HG03103 (cell line): ENCODE measurements at regions not wholly inside any gene's neighbourhood (a gene's known extent, or its start where the extent isn't known, plus 50 kb on each side); places are given as distances from the start of the nearest gene placed in this dataset.

Experiments
- ATAC-seq: cut with Tn5 transposase; IDR thresholded peaks from one replicate; pipeline ENCODE4 v1.9.1; 2021; ENCODE audit warnings: low read depth; ENCODE audit not compliant: unreplicated experiment

DNA sequence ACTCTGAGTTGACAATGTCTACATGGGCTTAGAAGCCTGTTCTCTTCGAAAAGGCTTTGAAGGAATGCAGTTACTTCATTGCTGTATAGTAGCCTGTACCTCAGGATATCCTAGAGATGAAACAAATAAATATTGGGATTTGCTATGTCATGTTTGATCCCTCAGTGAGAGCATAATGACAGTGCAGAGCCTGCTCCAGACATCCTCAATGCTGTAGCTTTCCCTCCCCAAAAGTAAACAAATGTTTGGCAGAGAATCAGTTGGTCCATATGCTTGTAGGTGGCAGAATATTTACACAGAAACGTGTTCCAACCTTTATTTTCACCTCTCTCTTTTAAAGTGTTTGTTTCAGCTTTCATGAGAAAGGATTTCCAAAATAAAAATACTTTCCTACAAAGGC, 515.3 kb upstream of the SGCG start:
- ATAC-seq: no peak

DNA sequence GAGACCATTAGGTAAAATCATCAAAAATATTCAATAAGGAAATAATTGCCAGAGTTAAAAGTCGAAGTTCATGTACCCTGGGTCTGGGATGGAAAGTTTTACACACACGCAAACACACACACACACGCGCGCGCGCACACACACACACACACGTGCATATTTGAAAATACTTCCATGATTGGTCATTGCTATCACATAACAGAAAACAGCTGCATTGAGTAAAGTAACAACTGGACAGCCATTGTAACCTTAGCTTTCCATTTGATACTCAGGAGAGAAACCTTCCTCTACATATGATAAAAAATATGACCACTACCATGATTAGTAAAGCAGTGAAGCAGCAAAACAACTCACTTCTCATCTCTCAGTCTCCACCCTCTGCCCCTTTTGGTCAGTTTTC, 490.0 kb upstream of the SGCG start:
- ATAC-seq: no peak

DNA sequence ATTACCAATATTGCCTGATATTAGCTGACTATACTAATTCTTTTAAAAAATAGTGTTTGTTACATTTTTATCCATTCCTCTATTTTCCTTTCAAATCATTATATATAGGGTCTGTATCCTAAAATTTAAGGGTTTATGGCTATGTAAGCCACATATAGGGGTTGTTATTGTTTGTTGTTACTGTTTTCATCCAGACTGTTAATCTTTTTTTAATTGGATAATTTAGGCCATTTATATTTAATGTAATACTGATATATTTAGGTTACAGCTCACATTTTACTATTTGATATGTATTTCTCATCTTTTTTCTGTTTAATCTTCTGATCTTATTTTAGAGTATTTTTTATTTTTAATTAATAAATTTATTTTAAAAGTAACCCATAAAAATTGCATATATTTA, 487.1 kb upstream of the SGCG start:
- ATAC-seq: no peak

- ATAC-seq: no peak
Measured at GRCh38 chr13:22696433-22696832, 484.3 kb upstream of the SGCG start.

DNA sequence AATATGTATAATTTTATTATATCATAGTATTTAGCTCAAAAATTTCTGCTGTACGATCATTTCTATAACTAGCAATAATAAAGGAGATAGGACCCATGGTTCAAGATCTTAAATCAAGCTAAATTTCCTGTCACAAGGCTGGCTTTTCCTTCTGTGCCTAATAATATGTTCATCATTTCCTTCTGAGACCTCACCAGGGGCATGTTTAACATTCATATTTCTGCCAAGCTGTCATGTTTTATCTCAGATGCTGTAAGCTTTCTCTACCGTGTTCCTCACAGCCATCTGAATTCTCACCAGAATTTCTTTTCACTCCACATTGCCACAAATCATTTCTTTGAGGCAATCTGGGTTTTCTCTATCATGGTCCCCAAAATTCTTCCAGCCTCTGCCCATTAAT, 482.3 kb upstream of the SGCG start:
- no peak for ATAC-seq

DNA sequence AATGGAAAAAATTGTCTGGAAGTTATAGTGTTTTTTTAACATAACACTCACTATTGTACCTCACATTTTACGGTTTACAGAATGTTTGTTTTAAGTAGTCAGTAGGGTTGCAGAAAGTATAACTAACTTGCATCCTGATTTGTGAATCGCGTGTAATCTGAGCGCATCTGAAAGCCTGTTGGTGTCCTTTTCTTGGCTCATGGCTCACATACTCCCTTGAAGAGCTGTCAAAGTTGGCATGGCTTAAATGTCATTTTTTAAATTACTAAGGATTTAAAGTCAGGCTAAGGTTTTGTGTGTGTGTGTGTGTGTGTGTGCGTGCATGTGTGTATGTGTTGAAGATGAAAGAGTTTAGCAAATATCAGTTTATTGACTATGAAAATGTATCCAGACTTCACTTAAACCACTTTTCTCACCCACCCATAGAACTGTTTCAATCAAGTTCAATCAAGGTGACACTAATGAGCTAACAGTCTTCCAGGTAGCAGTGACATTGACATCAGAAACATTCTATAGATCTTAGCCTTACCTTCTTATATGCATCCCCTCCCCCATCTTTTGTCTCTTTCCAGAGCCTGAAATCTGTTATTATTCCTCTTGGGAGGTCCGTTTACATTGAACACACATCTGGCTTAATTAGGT, 480.4 kb upstream of the SGCG start:
- ATAC-seq: no peak

- no peak for ATAC-seq
Measured at GRCh38 chr13:22703601-22704209, 477.1 kb upstream of the SGCG start.

DNA sequence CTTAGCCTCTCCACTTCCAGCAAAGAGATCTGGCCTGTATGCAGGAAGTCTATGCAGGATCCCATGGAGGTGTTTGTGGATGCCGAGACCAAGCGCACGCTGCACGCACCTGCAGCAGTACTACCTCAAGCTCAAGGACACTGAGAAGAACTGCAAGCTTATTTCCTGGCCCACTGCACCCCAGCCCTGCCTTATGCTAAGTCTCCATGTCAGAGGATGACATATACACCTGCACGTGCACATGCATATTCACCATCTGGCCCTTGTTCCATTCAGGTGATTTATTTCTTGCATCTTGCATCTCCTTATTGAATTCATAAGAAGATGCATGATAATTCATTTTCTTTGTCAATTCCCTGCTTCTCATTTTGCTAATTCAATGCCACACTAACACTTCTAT, 472.8 kb upstream of the SGCG start:
- no peak for ATAC-seq

DNA sequence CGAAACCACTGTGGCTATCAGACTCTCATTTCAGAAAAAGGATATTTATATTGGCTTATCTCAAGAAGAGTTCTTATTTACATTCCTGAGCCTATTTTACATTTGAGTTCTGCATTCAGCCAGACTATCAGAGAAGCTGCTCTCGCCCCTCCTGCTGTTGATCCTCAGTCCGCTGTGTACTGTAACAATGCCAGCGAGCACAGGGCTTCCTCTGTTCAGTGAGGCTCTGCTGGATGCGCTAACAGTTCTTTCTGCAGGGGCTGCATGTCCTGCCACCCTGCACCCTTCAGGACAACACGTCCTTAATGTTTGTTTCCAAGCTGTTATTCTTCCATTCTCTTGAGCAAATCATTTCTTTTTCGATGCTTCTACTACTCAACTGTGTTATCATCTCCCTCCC, 463.7 kb upstream of the SGCG start:
- ATAC-seq: no peak

DNA sequence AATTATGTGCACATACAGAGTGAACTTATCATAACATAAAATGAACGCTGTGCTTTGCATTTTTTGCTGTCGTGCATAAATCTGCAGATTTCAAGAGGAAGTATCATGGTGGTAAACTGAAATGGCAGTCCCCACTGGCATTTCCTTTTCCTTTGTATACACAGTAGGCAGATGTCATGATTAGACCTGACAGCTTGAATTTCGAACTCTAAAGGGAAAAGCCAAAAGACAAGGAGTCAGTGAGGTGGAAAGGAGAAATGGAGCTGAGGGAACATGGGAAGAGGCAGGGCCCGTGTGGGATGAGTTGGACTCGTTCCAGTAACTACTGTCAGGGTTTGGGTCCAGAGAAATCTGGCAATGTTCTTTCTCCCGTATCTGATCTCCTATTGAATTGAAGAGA, 454.1 kb upstream of the SGCG start:
- no peak for ATAC-seq

DNA sequence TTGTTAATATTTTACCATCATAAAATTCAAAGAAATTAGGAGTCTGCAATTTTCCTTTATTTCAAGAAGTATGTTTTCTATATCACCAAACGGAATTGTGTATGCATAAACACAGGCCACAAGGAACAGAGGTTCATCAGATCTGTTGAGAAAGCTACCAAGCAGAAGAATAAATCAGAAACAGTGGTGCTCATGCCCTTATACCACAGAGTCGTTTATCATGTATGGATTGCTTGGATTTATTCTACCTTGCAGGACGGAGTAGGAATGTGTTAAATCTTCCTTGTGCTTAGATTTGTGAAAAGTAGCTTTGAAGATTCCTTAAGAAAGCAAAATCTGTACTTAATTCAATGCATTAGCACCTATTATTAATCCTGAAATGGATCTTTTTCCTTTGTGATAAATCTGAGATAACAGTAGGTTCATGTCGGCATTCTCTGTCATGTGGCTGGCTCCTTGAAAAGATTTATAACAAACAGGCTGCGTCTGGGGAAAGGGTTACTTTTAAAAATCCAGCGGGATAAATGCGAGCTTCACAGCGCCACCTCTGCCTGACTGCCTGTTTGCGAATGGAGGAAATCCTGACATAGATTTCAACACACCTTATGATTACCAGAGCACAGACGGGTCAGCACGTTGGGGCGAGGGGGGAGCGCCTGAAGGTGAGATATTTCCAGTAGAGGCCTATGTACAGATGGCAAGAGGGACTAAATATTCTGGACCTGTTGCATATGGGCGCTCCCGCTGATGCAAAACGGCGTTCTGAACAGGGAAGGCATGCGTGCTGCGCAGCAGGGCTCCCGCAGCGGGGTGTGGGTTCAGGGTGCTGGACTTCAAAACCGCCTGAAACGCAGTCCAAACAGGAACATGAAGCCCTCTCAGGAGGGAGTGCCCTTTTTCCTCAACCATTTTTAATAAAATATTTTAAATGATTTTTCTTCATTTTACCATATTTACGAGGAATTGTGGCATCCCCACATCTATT, 445.5 kb upstream of the SGCG start:
- ATAC-seq: no peak

DNA sequence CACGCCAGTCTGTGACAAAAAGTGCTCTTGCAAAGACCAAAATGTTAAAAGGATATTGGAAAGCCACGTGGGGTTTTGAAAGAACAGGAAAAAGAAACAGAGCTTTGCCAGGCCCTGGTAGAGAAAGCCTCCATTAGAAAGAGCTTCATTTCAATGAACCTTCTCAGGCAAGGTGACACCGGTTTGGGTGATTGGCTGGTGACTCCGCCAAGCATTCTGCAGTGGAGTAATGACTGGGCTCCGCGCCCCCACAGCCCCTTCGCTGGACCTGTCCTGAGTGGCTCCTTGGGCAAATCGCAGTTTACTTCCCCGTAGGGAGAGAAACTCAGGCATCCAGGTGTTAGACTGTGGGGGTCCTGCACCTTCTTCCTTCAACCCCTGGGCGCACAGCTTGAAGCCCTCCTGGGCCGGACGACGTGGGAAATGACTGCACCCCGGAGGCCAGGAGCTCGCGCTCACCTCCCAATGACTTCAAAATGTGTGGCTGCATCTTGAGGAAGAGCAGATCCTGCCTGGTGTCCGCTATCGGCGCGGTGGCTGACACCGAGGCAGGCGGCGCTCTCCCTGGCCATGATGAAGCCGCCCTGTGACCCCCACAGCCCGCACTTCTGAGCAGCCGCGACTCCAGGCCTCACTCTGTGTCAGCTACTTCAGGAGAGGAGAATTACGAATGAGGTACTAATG, 444.6 kb upstream of the SGCG start:
- ATAC-seq: no peak

DNA sequence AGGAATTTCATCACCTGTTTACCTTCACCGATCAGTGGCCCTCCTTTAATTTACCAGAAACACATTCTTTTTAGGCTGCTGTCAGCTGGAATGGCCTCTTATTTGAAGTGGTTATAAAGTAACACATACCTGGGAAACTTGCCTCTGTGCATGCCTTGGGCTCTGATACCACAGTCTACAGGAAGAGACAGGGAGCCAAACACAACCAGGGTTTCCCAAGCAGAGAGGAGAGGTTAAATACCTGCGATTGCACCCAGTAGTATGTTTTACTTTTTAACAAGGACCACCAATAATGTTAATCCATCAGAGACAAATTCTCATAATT, 444.0 kb upstream of the SGCG start:
- ATAC-seq: no peak

DNA sequence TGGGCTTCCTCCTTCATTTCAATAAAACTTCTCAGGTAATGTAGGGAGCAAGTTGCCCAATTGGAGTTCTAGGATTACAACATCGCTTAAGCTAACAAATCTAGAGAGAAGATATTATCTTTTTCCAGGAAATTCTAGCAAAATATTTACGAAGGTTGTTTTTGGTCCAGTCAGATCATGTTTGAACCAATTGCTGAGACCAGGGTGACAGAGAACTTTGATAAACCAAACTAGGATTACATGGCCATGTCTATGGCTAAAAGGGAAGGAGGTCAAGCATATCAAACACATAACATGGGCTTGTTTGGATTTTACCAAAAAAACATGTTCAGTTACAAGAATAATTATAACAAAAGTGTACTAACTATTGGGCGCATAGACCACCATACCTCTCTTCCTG, 442.4 kb upstream of the SGCG start:
- ATAC-seq: no peak

GRCh38 chr13:22740264-22740663, 440.5 kb upstream of the SGCG start:
- no peak for ATAC-seq

GRCh38 chr13:22744688-22745452, 435.9 kb upstream of the SGCG start:
- ATAC-seq: no peak

GRCh38 chr13:22748866-22749577, 431.8 kb upstream of the SGCG start:
- ATAC-seq: no peak

DNA sequence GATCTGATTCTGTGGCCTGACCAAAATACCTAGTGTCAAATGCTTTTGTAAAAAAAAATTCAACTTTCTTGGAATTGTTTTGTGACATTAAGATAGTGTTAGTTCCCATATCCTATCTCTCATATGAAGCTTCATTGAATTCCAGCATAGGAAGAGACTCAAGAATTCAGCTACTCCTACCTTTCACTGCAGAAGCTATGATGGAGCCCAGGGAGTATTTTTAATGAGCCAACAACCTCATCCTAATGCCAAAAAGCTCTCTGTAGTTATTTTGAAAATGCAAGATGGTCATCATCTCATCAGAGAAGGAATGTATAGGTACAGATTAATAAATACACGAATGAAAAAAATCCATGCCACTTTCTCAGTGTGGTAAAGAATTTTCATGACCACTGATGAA, 431.2 kb upstream of the SGCG start:
- ATAC-seq: no peak

- ATAC-seq: no peak
Measured at GRCh38 chr13:22757530-22758120, 423.2 kb upstream of the SGCG start.
